GOT3 (cell line): ENCODE measurements at regions not wholly inside any gene's neighbourhood (a gene's known extent, or its start where the extent isn't known, plus 50 kb on each side); places are given as distances from the start of the nearest gene placed in this dataset.
"Not testable (repeated sequence)": the region's sequence is repeated elsewhere in the genome, so short reads cannot be mapped to it uniquely, and the experiment has no call there.

ENCODE experiments used
- DNase-seq: peaks from one replicate; lab custom pipeline; 2025; ENCODE audit warnings: mixed read lengths; lab: John Stamatoyannopoulos, UW

DNA sequence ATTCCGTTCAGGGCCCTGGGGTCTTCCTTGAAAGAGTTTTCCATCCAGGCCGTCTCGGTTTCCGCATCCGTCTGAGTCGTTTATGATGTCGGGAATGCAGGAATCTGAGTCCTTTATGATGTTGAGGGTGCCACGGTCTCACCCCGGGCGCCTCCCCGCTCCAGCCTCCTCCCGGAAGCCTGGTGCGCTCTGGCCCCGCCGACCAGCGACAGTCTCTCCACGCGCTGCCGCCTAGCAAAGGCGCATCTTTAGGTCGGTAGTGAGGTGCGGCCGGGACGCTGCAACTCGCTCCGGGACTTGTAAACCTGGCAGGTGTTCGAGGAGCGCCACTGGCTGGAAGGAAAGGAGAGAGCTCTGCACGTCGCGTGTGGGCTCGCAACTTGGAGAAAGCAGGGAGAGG is 132.6 kb downstream of the FAM72C start:
- DNase-seq: not testable (repeated sequence)

DNA sequence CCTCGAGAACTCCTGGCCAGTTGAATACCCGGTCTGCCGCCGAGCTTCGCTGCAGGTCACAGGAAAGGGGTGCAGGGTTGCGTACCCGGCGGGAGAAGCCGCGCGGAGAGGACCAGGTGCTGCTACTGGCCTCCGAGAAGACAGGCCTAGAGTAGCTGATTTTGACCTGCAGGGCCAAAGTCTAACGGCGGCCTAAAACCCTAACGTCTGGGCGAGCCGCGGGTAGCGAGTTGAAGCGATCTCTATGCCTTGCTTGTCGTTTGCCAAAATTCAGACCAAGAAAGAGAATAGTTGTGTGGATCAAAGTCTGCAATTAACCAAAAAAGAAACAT is 133.2 kb downstream of the FAM72C start:
- not testable (repeated sequence) for DNase-seq

DNA sequence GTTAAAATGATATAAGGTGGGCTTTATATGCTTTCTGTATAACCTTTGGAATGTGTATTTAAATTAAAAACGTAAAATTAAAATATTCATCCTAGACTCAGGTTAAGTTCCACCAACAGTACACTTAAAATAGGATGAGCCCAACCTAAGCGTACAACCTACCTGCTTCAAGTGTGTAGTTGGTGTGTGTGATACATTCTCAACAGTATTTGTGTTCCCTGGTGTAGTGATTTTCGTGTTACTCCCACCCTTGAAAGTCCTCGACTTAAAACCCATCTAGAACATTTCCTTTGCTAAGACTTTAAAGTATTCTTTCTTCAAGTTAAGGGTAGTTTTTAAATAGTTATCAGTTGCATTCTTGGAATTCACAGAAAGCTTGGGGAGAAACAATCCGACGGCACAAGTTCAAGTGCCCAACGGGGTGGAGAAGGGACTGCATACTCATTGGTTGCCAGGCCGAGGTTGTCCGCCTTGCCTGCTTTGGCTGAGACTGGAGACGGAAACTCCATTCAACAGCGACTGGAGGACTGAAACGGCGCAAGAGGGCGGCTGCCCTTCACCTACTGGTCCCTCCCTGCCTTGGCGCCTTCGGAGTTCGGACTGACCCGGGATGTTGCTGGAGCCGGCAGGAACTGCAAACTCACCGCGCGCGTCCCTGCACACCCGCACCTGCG is 133.7 kb downstream of the FAM72C start:
- DNase-seq: not testable (repeated sequence)

DNA sequence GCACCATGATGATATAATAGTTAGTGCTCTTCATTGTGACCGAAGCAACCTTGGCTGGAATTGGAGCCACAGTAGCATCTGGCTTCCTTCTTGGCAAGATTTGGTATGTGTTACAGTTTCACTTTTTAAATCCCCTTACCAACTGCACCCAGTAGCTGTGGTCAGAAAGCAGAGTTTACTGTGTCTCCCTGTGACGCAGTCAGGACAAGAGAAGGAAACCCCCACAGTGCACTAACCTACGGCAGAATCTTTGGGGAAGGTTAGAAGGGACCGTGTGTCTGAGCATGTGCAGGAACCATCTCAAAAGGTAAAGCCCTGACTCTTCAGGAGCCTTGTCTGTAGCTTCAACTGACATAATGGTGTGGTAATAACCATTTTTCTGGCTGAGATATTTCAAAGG is 138.4 kb downstream of the FAM72C start:
- not testable (repeated sequence) for DNase-seq

DNA sequence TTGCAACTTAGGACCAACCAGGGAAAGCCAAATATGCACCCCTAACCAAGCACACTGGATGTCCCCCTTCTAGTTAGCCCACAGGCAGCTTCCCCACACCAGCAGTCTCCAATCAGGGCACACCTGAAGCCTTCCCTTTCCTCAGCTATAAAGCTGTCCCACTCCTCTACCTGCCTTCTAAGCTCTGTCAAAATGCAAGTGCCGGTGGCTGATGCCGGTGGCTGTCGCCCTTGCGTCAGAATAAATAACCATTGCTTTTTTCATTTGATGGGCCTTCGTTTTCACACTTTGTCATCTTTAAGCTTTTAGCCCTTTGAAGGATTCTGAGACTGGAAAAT is 139.4 kb downstream of the FAM72C start:
- not testable (repeated sequence) for DNase-seq

DNA sequence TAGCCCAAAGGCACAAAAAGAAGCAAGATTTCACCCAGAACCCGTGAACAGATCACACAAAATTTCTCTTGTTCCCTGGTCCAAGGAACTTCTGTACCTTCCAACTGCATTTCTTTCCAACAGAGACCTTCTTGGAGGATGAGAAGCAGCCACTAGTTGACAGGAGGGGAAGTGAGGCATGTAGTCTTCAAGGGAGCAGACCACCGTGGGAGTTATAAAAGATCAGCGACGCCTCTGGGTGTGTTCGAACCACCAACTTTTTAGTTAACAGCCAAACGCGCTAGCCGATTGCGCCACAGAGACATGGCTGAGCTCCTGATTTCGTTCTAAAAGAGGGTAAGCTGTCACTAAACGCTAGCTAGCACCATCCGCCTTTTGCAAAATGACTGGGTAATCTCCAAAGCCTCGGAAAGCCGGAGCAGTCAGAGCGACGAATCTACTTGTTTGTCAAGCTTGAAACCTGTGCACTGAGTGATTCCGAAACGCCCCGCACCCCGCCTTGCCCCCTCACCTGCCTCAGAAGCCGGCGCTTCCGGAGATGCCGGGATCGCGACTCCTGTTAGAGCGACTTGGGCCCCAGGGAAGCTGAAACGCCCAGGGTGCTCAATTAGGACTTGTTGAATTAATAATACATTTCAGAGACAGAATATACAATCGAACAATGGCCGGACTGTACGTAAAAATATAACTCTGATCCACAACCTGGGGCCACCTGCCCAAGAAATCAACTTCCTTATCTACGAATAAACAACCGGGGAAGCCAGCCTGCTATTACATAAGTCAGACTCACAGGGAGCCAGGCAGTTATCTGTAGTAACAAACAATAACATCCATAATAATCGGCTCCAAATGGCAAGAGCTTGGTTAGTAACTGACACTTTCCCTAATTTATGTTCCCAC is 140.1 kb downstream of the FAM72C start:
- not testable (repeated sequence) for DNase-seq

DNA sequence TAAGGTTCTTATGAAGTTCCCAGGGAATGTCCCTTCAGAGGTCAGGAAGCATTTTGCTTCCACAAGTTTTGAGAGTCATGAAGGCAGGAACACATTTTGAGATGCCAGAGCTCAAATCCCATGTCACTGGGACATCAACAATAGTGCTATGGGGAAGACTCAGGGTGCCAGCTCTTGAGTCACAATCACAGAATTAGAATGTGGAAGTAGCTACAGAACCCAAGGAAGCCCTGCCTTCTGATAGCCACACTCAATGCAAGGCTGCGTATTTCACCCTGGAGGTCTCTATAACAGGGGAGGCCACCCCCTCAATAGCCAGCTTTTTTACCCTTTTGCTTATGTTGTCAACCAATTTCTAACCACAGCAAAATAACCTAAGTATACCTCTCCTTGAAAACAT is 145.6 kb downstream of the FAM72C start:
- DNase-seq: not testable (repeated sequence)

DNA sequence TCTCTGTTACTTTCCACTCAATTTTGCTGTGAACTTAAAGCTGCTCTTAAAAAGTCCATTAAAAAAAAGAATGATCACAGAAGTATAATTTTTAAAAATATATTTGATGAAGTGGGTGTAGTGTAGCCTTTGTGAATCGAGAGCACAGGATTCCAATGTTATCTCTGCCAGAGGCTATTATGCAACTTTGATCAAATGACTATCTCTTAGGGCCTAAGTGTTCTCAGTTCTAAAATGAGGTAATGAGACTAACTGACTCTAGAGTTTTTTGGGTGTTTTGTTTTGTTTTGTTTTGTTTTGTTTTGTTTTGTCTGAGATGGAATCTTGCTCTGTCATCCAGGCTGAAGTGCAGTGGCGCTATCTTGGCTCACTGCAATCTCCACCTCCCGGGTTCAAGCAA is 147.5 kb downstream of the FAM72C start:
- not testable (repeated sequence) for DNase-seq

DNA sequence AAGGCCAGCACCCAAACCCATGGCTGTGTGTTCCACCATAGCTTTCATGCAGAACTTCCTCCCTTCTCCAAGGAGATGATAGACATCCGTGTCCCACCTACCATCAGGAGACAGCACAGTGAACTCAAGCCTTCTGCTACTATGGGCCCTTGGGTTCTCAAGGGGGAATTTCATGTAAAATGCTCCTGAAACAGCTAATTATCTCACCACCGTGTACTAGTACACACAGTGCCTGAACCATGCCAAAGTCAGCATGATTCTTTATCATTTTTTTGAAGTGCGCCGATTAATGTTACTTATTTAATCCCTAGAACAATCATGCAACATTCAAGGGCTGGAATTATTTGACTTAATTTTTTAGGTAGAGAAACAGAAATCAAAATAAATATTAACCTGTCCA is 151.7 kb downstream of the FAM72C start:
- not testable (repeated sequence) for DNase-seq

DNA sequence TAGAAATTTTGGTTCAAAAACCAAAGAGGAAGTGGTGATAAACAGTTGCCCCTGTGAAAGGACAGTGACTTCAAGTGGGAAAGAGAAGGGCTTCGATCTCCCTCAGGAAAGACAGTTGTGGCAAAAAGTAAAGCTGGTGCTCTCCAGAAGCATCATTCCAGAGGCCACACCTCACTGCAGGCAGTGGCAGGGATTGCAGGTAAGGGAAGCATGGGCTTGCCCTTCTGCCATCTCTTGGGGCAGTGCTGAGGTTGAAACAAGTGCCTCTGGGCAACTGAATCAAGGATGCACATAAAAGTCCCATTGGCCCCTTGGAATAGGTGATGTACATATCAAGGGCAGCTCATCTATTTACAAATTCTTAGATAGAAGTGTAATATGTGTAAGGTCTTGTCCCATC is 155.4 kb downstream of the FAM72C start:
- DNase-seq: not testable (repeated sequence)

DNA sequence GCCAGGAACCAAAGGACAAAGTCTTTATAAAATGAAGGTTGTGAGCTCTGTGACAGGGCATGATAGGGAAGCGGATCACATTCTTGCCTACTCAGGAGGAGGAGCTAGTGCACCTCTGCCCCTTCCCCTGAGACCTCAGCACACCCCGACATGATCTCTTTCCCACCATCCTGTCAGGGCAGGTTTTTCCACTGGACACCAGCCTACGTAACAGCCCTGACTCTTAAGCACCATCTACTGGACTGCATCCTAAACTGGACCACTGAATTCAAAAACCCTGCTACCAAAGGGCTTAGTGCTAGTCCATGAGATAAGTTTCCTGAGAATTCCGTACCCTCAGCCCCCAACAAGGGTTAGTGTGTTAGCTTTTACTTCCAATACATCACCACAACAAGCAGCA is 166.4 kb downstream of the FAM72C start:
- not testable (repeated sequence) for DNase-seq

DNA sequence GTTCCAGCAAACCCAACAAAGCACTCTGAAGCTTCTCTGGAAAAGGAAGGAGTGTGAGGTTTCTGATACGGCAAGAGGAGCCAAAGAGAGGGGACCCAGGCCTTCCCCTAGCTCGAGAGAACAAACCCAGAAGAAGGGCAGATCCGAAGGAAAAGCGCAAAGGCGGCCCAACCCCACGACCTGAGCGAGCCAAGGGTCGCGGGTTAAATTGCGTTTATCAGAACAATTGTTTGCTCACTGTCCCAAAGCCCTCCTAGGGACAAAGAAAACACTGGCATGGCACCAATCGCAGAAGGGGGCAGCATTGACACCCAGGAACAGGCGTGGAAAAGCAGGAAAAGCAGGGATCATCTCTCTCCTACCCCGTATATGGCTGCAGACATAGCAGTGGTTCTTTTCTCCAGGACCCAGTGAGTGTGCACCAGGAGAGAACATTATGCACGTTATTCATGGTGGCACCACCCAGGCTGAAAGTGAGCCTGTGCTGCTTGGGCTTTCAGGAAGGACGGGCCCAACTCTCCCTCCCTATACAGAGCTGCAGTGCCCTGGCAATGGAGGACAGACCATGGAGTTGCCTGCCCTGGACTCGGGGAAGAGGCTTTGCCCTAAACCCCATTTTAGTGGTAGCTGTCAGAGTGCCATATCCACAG is 167.0 kb downstream of the FAM72C start:
- DNase-seq: not testable (repeated sequence)

DNA sequence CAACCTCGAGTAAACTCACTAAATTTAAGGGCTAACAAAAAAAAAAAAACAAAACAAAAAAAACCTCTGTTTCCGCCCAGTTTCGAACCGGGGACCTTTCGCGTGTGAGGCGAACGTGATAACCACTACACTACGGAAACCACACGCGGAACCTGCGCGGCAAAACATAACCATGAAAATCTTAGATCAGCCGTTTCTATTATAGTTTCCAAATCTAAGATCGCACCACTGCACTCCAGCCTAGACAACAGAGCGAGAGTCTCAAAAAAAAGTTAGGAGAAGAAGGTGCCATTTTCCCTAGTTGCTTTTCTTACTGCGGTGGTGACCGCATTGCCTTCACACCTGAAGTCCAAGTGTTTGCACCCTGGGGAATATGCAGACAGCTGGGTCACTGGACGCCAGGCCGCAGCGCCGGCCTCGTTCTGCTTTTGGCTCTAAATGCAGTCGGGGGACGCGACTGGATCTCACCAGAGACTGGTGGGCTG is 167.8 kb downstream of the FAM72C start:
- DNase-seq: not testable (repeated sequence)

DNA sequence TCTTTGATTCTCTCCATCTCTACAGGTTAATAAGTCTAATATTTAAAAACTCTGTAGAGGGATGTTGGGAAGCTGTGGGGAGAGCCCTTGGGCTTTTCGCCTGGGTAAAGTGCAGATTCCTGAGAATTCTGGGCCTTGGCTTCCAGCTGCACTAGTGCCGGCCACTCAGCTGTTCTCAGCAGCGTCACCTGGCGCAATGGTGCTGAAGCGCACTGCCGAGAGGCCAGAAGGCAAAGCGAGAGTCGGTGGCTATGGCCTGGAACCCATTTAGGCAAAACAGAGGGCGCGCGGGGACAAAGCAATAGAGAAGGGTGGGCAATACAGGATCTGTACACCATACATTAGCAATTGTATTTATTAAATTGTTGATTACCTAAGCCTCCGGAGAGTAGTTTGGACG is 168.7 kb downstream of the FAM72C start:
- DNase-seq: not testable (repeated sequence)

DNA sequence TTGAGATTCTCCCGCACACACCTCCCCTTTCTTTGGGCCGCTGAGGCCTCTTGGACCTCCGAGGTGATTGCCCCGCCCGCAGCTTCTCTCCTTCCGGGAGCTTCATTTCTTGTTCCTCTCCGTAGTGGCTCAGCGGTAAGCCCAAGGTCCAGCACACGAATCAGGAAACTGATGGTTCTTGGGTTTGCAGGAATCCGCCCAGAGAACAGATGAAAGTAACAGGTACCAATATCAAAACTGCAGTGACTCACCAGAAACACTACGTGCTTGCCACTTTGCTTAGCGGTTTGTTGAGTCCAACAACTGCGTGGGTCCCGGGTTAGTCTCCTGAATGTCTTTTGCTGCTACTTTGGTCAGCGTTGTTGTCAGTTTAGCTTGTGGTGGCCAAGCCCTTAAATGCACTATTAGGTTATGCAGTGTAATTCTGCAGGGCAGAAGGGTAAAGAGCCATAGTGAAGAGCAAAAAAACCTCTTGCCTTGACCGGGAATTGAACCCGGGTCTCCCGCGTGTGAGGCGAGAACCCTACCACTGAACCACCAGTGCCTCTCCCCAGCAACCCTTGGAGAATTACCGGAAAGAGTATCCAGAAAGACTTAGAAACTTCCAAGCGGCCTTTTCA is 172.1 kb downstream of the FAM72C start:
- DNase-seq: not testable (repeated sequence)

DNA sequence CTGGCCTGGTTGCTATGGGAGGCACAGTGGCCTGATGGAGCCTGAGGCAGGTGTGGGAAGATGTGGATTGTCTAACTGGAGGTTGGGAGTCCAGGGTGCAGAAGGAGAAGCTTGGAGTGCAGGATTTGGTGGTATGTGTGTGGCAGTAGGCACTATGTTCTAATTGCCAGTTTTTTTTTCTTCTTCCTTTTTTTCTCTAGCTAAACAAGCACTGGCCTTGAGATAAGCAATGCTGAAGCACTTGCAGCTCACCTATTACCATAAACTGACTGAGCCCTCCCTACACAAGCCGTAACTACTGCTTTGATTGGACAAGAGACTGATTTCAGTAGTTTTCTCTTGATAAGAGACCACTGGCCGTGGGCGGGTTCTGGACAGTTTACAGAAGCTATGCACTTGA is 175.4 kb downstream of the FAM72C start:
- DNase-seq: not testable (repeated sequence)

DNA sequence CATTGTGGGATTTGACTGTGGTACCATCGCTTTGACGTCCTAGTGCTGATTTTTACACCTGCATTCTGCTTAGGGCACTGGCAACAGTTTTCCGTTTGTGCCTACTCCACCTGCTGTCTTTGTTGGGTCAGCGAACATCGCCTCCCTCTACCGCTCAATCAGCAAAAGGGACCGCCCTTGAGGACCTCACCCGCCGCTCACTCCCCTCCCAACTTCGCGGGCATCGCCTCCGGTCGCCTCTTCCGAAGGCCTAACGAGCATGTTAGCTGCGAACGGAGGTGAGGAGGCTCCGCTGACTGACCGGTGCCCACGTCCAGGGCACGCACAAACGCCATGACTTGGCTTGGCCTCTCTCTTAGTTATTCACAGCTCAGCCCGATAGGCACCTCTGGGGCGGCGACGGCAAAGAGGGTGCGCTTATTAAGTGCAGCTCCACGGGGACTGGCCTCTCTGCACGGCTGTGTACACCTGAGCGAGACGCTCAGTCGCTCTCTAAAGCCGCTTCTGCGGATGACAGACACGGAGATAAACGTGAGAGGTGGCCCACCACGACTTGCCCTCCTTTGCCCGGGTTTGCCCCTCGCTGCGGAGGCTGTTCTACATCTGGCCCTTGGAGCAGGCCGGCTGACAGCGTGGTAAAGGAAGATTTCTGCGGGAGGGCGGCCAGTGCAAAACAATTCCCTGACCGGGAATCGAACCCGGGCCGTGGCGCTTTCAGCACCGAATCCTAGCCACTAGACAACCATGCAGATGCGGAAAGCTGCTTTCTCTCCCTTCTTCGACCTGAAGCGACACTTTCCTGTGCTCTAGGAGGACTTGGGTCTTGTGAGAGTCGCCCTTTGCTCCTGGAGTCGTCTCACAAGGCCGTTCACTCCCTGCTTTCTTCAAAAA is 179.5 kb downstream of the FAM72C start:
- not testable (repeated sequence) for DNase-seq

DNA sequence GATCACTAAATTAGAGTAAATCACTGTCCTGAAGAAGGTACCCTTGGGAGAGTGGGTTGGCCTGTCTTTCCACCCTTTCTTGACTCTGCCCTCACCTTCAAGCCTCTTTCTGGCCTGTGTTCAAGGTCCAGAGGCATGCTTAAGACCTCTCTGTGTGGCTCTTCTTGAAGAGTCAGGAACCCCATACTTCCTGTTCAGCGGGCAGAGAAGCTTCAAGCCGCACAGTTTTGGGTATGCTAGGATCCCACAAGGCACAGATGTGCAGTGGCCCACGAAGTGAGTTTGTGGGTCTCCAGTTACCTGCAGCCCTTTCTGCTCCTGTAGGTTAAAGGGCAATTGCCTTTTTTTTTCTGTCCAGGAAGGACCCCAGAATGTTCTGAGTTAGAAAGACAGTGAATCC is 185.4 kb downstream of the FAM72C start:
- DNase-seq: not testable (repeated sequence)

DNA sequence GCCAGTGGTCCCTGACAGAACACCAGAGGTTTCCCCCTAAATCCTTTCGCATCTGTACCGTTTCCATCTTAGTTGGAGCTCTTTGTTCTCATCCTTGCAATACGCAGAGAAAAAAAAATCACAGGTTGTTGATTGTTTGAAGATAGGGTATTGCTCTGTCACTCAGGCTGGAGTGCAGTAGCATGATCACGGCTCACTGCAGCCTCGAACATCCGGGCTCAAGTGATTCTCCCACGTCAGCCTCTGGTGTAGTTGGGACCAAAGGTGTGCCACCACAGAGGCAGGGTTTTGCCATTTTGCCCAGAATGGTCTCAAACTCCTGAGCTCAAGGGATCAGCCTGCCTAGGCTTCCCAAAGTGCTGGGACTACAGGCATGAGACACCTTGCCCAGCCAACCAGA is 185.9 kb downstream of the FAM72C start:
- DNase-seq: not testable (repeated sequence)

DNA sequence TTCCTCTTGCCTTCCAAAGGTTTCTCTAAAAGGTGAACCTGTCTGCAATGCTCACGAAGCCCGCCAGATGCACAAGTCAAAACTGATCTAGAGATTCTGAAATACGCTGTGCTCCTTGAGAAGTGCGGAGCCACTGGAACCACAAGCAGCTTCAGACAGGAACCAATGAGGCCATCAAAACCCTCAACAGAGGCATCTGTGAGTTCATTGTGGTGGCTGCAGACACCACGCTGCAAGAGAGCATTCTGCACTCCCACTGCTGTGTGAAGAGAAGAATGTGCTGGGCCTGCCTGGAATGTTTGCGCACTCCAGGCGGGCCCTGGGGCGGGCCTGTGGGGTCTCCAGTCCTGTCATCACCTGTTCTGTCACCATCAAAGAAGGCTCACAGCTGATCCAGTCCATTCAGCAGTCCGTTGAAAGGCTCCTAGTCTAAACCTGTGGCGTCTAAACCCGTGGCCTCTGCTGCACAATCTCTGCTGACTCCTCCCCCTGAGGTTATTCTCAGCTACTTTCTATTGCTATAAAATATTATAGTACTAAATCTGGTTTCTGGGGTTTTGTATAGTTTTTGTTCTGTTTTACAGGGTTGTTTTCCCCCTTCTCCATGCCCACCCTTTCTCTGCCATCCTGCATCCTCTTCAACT is 187.4 kb downstream of the FAM72C start:
- not testable (repeated sequence) for DNase-seq

DNA sequence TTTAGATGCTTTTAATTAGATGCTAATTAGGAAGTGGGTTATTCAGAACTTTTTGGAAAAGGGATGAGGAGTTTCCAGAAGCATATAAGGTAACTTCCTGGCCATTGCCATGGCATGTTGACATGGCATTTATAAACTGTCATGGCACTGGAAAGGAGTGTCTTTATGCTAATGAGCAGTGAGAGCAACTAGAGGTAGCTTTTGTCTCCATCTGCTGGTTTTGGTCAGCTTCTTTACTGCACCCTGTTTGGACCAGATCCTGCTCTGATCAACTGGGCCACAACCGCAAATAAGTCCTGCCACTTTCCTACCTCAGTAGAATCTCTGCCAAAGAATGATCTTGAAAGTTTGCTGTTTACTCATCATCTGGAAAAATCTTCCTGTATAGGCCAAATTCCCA is 193.6 kb downstream of the FAM72C start:
- not testable (repeated sequence) for DNase-seq
